ENCODE measurements at regions not wholly inside any gene's neighbourhood (a gene's known extent, or its start where the extent isn't known, plus 50 kb on each side); places are given as distances from the start of the nearest gene placed in this dataset.

DNA sequence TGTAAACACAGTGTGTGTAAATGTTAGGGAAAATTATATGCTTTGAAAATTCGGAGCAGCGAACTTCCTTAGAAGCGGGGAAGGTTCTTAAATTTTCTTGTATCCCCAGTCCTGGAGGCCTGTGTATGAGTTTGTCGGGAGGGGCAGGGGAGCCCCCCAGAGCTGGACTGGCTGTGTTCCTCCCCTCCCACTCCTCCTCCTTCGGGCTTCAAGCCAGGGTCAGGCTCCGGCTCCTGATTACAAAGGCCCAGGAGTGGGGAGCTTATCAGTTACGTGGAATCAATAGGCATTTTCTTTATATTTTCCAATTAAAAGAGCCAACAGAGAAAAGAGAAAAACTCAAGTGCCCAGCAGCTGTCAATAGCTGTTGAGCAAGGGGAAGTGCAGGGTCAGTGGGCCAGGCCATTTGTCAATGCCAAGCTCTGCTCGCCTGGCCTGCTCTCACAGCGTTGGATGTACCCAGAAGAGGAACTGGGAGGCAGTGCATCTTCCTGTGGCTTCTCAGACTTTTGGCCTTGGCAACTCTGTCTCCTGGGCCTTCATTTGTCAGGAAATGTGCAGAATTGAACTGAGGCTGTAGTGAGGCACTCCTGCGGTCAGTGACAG, 156.9 kb upstream of the PCBD1 start:
- Histone ChIP-seq H3K9me3 (ENCODE audit: control insufficient read depth in 1 of 2, insufficient read depth in 1 of 2, low read depth in 1 of 2, low read length in 2 of 2) (no peaks in the 10 kb centered on the region), H3K9me2 (ENCODE audit: insufficient read depth) (no peaks in the 10 kb centered on the region), H2AFZ (ENCODE audit: low read depth, low read length, poor library complexity, severe bottlenecking) (no peak overlapping the region), H3K79me2 (ENCODE audit: insufficient read depth, low read length) (no peaks in the 10 kb centered on the region), H4K20me1 (ENCODE audit: insufficient read depth) (no peaks in the 10 kb centered on the region), H3K4me3 (replicated peaks in 1 of 2; ENCODE audit: low read depth in 1 of 2, low read length in 2 of 2) (no peak overlapping the region), H3K27me3 (ENCODE audit: insufficient read depth, low read length) (0 out of 2 replicates have a peak, but pooled peaks cover 2% of the 10 kb centered on the region), H3K36me3 (ENCODE audit: control insufficient read depth in 1 of 2, insufficient read depth in 2 of 2, low read length in 2 of 2) (no peaks in the 10 kb centered on the region), H3K27ac (ENCODE audit: low read depth, low read length) (no peak overlapping the region), H3K4me1 (ENCODE audit: control insufficient read depth in 1 of 2, insufficient read depth in 2 of 2, low read length in 2 of 2) (no peaks in the 10 kb centered on the region), H3K9ac (ENCODE audit: low read length) (no peak overlapping the region), H3K4me2 (ENCODE audit: low read length) (no peak overlapping the region)
- no TSS peak for BruUV-seq (replicated peaks)
- intact Hi-C loops (cut with micrococcal nuclease) = no loop called here
- DNase-seq (ENCODE audit: low read depth, low spot score) = no peak
- TF ChIP-seq, protein P1, sequence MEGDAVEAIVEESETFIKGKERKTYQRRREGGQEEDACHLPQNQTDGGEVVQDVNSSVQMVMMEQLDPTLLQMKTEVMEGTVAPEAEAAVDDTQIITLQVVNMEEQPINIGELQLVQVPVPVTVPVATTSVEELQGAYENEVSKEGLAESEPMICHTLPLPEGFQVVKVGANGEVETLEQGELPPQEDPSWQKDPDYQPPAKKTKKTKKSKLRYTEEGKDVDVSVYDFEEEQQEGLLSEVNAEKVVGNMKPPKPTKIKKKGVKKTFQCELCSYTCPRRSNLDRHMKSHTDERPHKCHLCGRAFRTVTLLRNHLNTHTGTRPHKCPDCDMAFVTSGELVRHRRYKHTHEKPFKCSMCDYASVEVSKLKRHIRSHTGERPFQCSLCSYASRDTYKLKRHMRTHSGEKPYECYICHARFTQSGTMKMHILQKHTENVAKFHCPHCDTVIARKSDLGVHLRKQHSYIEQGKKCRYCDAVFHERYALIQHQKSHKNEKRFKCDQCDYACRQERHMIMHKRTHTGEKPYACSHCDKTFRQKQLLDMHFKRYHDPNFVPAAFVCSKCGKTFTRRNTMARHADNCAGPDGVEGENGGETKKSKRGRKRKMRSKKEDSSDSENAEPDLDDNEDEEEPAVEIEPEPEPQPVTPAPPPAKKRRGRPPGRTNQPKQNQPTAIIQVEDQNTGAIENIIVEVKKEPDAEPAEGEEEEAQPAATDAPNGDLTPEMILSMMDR (IDR thresholded peaks at IDR 0.05 in 2 of 3, conservative IDR thresholded peaks at IDR 0.05 in 1 of 3; ENCODE audit: borderline replicate concordance in 1 of 3, insufficient read depth in 1 of 3, low read depth in 2 of 3, low read length in 2 of 3) = no peak
- TF ChIP-seq YY1 (IDR thresholded peaks at IDR 0.05; ENCODE audit: extremely low read depth, insufficient replicate concordance, low read depth, low read length) (no peak), POLR2AphosphoS5 (IDR thresholded peaks at IDR 0.05; ENCODE audit: low read depth, low read length) (no peak), ZNF274 (IDR thresholded peaks at IDR 0.05; ENCODE audit: low read depth, low read length) (no peak), EZH2 (IDR thresholded peaks at IDR 0.05) (no peak), TCF7L2 (IDR thresholded peaks at IDR 0.05; ENCODE audit: borderline replicate concordance, extremely low read depth, insufficient read depth, insufficient read length) (no peak), EGR1 (IDR thresholded peaks at IDR 0.05; ENCODE audit: low read depth) (no peak), ZFX (IDR thresholded peaks at IDR 0.05) (no peak), JUND (IDR thresholded peaks at IDR 0.05) (no peak)
- TF ChIP-seq, protein P2, sequence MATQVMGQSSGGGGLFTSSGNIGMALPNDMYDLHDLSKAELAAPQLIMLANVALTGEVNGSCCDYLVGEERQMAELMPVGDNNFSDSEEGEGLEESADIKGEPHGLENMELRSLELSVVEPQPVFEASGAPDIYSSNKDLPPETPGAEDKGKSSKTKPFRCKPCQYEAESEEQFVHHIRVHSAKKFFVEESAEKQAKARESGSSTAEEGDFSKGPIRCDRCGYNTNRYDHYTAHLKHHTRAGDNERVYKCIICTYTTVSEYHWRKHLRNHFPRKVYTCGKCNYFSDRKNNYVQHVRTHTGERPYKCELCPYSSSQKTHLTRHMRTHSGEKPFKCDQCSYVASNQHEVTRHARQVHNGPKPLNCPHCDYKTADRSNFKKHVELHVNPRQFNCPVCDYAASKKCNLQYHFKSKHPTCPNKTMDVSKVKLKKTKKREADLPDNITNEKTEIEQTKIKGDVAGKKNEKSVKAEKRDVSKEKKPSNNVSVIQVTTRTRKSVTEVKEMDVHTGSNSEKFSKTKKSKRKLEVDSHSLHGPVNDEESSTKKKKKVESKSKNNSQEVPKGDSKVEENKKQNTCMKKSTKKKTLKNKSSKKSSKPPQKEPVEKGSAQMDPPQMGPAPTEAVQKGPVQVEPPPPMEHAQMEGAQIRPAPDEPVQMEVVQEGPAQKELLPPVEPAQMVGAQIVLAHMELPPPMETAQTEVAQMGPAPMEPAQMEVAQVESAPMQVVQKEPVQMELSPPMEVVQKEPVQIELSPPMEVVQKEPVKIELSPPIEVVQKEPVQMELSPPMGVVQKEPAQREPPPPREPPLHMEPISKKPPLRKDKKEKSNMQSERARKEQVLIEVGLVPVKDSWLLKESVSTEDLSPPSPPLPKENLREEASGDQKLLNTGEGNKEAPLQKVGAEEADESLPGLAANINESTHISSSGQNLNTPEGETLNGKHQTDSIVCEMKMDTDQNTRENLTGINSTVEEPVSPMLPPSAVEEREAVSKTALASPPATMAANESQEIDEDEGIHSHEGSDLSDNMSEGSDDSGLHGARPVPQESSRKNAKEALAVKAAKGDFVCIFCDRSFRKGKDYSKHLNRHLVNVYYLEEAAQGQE (IDR thresholded peaks at IDR 0.05; ENCODE audit: low read depth) = no peak
- ChIA-PET CTCF (no interaction called here), RAD21 (ENCODE audit: low non-redundant PET in 1 of 2, low total read pairs in 2 of 2, uncharacterized antibody in 2 of 2, unreplicated experiment in 2 of 2) (no interaction called here), POLR2A (no interaction called here)
- no peak for ATAC-seq

Measured in HCT116 (cell line).